ENCODE measurements at regions not wholly inside any gene's neighbourhood (a gene's known extent, or its start where the extent isn't known, plus 50 kb on each side); places are given as distances from the start of the nearest gene placed in this dataset.

DNA sequence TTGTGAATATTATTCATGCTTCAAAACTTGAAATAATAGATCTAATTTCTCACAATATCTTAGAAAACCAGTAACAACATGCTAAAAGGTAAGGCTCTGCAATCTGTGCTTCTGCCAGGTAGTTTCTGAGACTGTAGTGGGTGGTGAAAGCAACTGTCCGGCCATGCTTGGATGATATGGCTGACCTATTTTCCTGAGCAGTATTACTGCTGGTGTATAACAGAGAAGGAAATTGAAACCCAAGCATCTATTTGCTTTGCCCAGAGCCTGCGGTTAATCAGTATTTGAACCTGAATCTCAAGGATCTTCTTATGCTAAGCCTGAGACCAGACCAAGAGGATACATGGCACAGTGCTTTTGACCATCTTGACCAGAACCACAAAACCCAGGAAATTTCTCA, 563.8 kb downstream of the COL12A1 start:
- 98% methylated on average over 2 of the region's 2 CpGs for WGBS
- H3K4me1 ChIP-seq (replicated peaks): no peaks in the 10 kb centered on the region
- H3K9me3 ChIP-seq: no peaks in the 10 kb centered on the region
- DNase-seq (ENCODE audit: low spot score): no peak
- no peak overlapping the region for H3K27ac ChIP-seq
- no peaks in the 10 kb centered on the region for H3K27me3 ChIP-seq (replicated peaks; ENCODE audit: insufficient read depth)
- H3K4me3 ChIP-seq: no peak overlapping the region
- no peaks in the 10 kb centered on the region for H3K36me3 ChIP-seq
- TF ChIP-seq, protein P1, sequence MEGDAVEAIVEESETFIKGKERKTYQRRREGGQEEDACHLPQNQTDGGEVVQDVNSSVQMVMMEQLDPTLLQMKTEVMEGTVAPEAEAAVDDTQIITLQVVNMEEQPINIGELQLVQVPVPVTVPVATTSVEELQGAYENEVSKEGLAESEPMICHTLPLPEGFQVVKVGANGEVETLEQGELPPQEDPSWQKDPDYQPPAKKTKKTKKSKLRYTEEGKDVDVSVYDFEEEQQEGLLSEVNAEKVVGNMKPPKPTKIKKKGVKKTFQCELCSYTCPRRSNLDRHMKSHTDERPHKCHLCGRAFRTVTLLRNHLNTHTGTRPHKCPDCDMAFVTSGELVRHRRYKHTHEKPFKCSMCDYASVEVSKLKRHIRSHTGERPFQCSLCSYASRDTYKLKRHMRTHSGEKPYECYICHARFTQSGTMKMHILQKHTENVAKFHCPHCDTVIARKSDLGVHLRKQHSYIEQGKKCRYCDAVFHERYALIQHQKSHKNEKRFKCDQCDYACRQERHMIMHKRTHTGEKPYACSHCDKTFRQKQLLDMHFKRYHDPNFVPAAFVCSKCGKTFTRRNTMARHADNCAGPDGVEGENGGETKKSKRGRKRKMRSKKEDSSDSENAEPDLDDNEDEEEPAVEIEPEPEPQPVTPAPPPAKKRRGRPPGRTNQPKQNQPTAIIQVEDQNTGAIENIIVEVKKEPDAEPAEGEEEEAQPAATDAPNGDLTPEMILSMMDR (IDR thresholded peaks at IDR 0.05): no peak
- TF ChIP-seq POLR2A (IDR thresholded peaks at IDR 0.05): no peak
- TF ChIP-seq POLR2AphosphoS5 (IDR thresholded peaks at IDR 0.05): no peak
- intact Hi-C loops (cut with DNase I): no loop called here

DNA sequence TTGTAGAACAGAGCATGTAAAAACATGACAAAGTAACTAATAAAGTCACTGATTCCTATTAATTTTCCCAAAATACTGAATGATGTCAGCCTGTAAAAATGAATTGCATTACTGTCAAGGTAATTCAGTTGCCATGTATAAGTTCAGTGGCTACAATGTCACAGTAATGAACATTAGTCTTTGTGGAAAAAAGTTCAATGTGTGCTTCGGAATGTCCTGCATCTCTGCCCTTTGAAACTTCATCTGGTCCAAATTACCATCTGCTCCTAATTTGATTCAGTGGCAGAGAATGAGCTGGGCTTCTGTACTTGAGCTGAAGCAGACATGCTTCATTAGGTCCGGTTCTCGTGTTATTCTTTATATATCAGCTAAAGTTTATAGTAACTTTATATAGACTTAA, 567.4 kb downstream of the COL12A1 start:
- intact Hi-C loops (cut with DNase I): no loop called here
- no peaks in the 10 kb centered on the region for H3K4me1 ChIP-seq (replicated peaks)
- H3K36me3 ChIP-seq: no peaks in the 10 kb centered on the region
- H3K27me3 ChIP-seq (replicated peaks; ENCODE audit: insufficient read depth): no peaks in the 10 kb centered on the region
- TF ChIP-seq, protein P1 (IDR thresholded peaks at IDR 0.05): no peak
- TF ChIP-seq POLR2A (IDR thresholded peaks at IDR 0.05): no peak
- TF ChIP-seq POLR2AphosphoS5 (IDR thresholded peaks at IDR 0.05): no peak
- WGBS: 27% methylated on average over 3 of the region's 3 CpGs
- DNase-seq (ENCODE audit: low spot score): no peak
- no peaks in the 10 kb centered on the region for H3K9me3 ChIP-seq
- H3K4me3 ChIP-seq: no peak overlapping the region
- no peak overlapping the region for H3K27ac ChIP-seq

DNA sequence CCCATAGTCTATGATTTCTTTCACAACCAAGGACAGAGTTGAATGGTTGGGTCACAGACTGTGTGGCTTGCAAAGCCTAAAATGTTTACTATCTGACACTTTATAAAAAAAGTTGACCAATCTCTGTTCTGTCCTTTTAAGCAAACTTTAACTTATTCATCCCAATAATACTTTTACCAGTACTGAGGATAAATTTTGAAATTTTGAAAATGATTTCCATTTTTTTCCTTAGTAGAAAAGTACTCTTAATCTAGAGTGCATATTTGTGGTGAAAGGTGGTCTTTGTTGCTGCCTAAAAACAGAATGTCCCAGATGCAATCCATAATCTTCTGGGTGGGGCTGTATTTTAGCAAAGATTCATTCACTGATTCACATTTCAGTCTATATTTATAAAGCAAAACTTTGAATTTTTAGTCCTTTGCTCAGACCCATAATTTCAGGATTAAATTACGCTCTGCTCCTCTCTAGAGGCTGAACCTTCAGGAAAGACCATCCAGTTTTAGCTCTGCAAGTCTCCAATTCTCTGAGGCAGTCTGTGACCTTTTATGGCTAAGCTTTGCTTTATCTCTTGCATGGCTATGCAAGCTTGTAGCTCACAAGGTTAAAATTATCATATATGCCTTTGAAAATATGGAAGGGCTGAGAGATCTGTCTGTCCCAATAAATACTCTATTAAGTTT, 573.5 kb downstream of the COL12A1 start:
- WGBS: 100% methylated on average over 1 of the region's 1 CpG
- intact Hi-C loops (cut with DNase I): no loop called here
- Histone ChIP-seq H3K27me3 (replicated peaks; ENCODE audit: insufficient read depth) (no peaks in the 10 kb centered on the region), H3K9me3 (no peaks in the 10 kb centered on the region), H3K4me3 (no peak overlapping the region), H3K4me1 (replicated peaks) (no peaks in the 10 kb centered on the region), H3K27ac (no peak overlapping the region), H3K36me3 (no peaks in the 10 kb centered on the region)
- TF ChIP-seq, protein P1 (IDR thresholded peaks at IDR 0.05): no peak
- TF ChIP-seq POLR2A (IDR thresholded peaks at IDR 0.05): no peak
- TF ChIP-seq POLR2AphosphoS5 (IDR thresholded peaks at IDR 0.05): no peak
- DNase-seq (ENCODE audit: low spot score): no peak

DNA sequence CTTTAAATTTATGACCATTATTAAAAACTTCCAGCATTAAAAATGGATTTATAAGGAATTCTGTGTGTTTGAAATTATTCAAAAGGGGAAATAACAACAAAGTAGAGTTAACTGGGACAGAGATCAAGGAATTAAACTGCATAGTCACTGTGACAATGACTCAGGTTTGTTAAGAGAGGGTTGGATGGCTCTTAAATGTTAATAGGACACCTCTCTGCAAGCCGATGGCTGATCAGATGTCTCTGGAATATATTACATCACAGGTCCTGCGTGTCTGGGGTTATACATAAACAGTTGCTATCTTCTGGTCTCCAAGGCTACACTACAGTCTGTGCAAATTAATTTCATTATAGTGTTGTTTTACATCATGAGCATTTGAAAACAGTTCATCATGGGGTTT, 574.3 kb downstream of the COL12A1 start:
- no peaks in the 10 kb centered on the region for H3K27me3 ChIP-seq (replicated peaks; ENCODE audit: insufficient read depth)
- intact Hi-C loops (cut with DNase I): no loop called here
- 49% methylated on average over 2 of the region's 2 CpGs for WGBS

DNA sequence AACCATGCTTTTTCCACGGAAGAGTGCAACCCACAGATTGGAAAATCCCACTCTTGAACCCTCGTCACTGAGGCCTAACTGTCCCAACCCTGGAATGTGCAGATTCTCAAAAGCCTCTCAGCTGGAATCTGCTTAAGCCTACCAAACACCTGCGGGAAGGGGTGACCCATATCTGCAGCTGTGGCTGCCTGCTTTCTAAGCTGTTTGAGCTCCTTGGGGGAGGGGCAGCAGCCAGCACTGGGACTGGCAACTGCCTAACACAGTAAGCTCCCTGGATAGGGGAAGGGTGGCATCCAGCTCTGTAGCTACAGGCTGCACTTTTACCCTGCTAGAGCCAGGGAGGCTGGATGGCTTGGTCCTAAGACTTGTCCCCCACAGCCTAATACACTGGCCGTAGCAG, 579.6 kb downstream of the COL12A1 start:
- no peak overlapping the region for H3K4me3 ChIP-seq
- intact Hi-C loops (cut with DNase I): no loop called here
- no peaks in the 10 kb centered on the region for H3K4me1 ChIP-seq (replicated peaks)
- no peaks in the 10 kb centered on the region for H3K36me3 ChIP-seq
- no peak overlapping the region for H3K27ac ChIP-seq
- DNase-seq (ENCODE audit: low spot score): no peak
- no peaks in the 10 kb centered on the region for H3K27me3 ChIP-seq (replicated peaks; ENCODE audit: insufficient read depth)
- TF ChIP-seq, protein P1 (IDR thresholded peaks at IDR 0.05): no peak
- TF ChIP-seq POLR2A (IDR thresholded peaks at IDR 0.05) (no peak), POLR2AphosphoS5 (IDR thresholded peaks at IDR 0.05) (no peak)
- WGBS: 78% methylated on average over 3 of the region's 4 CpGs
- H3K9me3 ChIP-seq: no peaks in the 10 kb centered on the region

More for the DNA sequence above, 574.3 kb downstream of the COL12A1 start:
- H3K9me3 ChIP-seq: no peaks in the 10 kb centered on the region
- no peaks in the 10 kb centered on the region for H3K36me3 ChIP-seq
- no peaks in the 10 kb centered on the region for H3K4me1 ChIP-seq (replicated peaks)
- no peak overlapping the region for H3K4me3 ChIP-seq
- DNase-seq (ENCODE audit: low spot score): no peak
- H3K27ac ChIP-seq: no peak overlapping the region
- no peak for TF ChIP-seq POLR2AphosphoS5 (IDR thresholded peaks at IDR 0.05)
- TF ChIP-seq, protein P1 (IDR thresholded peaks at IDR 0.05): no peak
- no peak for TF ChIP-seq POLR2A (IDR thresholded peaks at IDR 0.05)
